ENCODE measurements at regions not wholly inside any gene's neighbourhood (a gene's known extent, or its start where the extent isn't known, plus 50 kb on each side); places are given as distances from the start of the nearest gene placed in this dataset.

- Histone ChIP-seq H3K9me3 (ENCODE audit: control insufficient read depth in 2 of 3, insufficient read depth in 1 of 3, low read length in 3 of 3) (no peaks in the 10 kb centered on the region), H3K4me1 (ENCODE audit: control insufficient read depth in 2 of 3, insufficient read depth in 2 of 3, low read depth in 1 of 3, low read length in 3 of 3) (peaks cover 0 to 4% (median under 1%) of the 10 kb centered on the region in 3 donors), H3K4me3 (ENCODE audit: low read length in 3 of 3) (no peak overlapping the region), H3K36me3 (ENCODE audit: control insufficient read depth in 2 of 3, insufficient read depth in 3 of 3, low read length in 3 of 3) (no peaks in the 10 kb centered on the region), H3K9ac (ENCODE audit: low read length in 3 of 3) (no peak overlapping the region), H3K27me3 (ENCODE audit: control insufficient read depth, insufficient read depth, low read length) (no peaks in the 10 kb centered on the region), H3K27ac (ENCODE audit: low read depth in 2 of 2, low read length in 2 of 2) (no peak overlapping the region)
- TF ChIP-seq CTCF (IDR thresholded peaks at IDR 0.05; ENCODE audit: borderline replicate concordance, extremely low read depth, insufficient read depth) = no peak
- FAIRE-seq = peak; percentile 57
- intact Hi-C loops (cut with DNase I) = no loop called here
- DNase-seq = no peak
These were observed 97.7 kb upstream of the TMEM170B start for GRCh38 chr6:11439876-11440275.

GRCh38 chr6:11439017-11439420 is 98.5 kb upstream of the TMEM170B start:
- H3K36me3 ChIP-seq (ENCODE audit: control insufficient read depth in 2 of 3, insufficient read depth in 3 of 3, low read length in 3 of 3) = no peaks in the 10 kb centered on the region
- H3K4me1 ChIP-seq (ENCODE audit: control insufficient read depth in 2 of 3, insufficient read depth in 2 of 3, low read depth in 1 of 3, low read length in 3 of 3) = peaks cover 0 to 9% (median 4%) of the 10 kb centered on the region in 3 donors
- no peaks in the 10 kb centered on the region for H3K27me3 ChIP-seq (ENCODE audit: control insufficient read depth, insufficient read depth, low read length)
- TF ChIP-seq CTCF (IDR thresholded peaks at IDR 0.05; ENCODE audit: borderline replicate concordance, extremely low read depth, insufficient read depth) = no peak
- no peaks in the 10 kb centered on the region for H3K9me3 ChIP-seq (ENCODE audit: control insufficient read depth in 2 of 3, insufficient read depth in 1 of 3, low read length in 3 of 3)
- intact Hi-C loops (cut with DNase I) = no loop called here
- peak overlapping the region in 1 of 2 donors; percentile 23 for H3K27ac ChIP-seq (ENCODE audit: low read depth in 2 of 2, low read length in 2 of 2)
- peak in 1 of 5 donors; percentile 54 for DNase-seq
- no peak overlapping the region for H3K9ac ChIP-seq (ENCODE audit: low read length in 3 of 3)
- FAIRE-seq = peak; percentile 8
- H3K4me3 ChIP-seq (ENCODE audit: low read length in 3 of 3) = no peak overlapping the region

- intact Hi-C loops (cut with DNase I) = no loop called here
- TF ChIP-seq CTCF (IDR thresholded peaks at IDR 0.05; ENCODE audit: borderline replicate concordance, extremely low read depth, insufficient read depth) = no peak
- no peaks in the 10 kb centered on the region for H3K36me3 ChIP-seq (ENCODE audit: control insufficient read depth in 2 of 3, insufficient read depth in 3 of 3, low read length in 3 of 3)
- DNase-seq (no peak), FAIRE-seq (no peak)
- peak overlapping the region in 1 of 2 donors; percentile 1 for H3K27ac ChIP-seq (ENCODE audit: low read depth in 2 of 2, low read length in 2 of 2)
- H3K4me3 ChIP-seq (ENCODE audit: low read length in 3 of 3) = no peak overlapping the region
- no peaks in the 10 kb centered on the region for H3K27me3 ChIP-seq (ENCODE audit: control insufficient read depth, insufficient read depth, low read length)
- no peaks in the 10 kb centered on the region for H3K9me3 ChIP-seq (ENCODE audit: control insufficient read depth in 2 of 3, insufficient read depth in 1 of 3, low read length in 3 of 3)
- H3K9ac ChIP-seq (ENCODE audit: low read length in 3 of 3) = no peak overlapping the region
- peaks cover 0 to 11% (median 4%) of the 10 kb centered on the region in 3 donors for H3K4me1 ChIP-seq (ENCODE audit: control insufficient read depth in 2 of 3, insufficient read depth in 2 of 3, low read depth in 1 of 3, low read length in 3 of 3)
These were observed 99.6 kb upstream of the TMEM170B start for GRCh38 chr6:11437824-11438459.

All from kidney (tissue), 13 donors.